Glomerular visceral epithelial cell (primary cell): ENCODE measurements at regions not wholly inside any gene's neighbourhood (a gene's known extent, or its start where the extent isn't known, plus 50 kb on each side); places are given as distances from the start of the nearest gene placed in this dataset.
"Not testable (repeated sequence)": the region's sequence is repeated elsewhere in the genome, so short reads cannot be mapped to it uniquely, and the experiment has no call there.

ENCODE experiments used
- DNase-seq: peaks from one replicate; pipeline ENCODE4 v3.0.0-alpha.2; 2016; ENCODE audit errors: extremely low spot score

DNA sequence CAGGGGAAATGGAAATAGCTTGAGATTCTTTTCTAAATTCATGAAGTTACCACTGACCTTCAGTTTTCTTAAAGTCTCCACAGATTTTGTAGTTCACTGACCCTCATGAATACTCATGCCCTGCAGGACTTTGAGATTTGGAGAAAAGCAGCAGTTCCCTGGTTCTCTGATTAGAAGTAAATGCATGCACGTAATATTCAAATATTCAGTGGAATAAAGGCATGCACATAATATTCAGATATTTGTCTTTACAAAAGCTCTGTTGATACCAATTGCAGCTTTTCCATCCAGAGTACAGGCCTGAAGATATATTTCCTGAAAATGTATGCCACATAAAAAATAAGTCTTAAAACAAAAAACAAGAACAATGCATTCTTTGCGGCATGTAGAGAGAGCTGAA is 219.8 kb downstream of the ADCYAP1 start:
- no peak for DNase-seq

DNA sequence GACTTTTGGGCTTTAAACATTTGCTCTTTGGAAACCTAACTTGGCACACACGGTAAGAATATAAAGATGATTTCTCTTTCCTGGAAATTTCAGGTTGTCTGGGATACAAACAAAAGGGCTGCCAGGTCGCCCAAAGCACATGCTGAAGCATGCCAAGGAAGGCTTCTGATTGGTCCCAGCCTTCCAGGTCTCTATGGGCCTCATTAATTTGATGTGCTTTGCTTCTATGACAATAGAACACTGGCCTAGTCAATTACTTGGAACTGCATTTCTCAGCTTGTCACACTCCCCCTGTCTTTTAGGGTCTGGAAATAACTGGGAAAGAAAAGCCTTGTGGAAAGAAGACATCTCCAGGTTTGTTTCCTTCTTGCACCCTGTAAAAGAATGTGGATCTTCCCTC is 228.9 kb downstream of the ADCYAP1 start:
- DNase-seq, result no peak

DNA sequence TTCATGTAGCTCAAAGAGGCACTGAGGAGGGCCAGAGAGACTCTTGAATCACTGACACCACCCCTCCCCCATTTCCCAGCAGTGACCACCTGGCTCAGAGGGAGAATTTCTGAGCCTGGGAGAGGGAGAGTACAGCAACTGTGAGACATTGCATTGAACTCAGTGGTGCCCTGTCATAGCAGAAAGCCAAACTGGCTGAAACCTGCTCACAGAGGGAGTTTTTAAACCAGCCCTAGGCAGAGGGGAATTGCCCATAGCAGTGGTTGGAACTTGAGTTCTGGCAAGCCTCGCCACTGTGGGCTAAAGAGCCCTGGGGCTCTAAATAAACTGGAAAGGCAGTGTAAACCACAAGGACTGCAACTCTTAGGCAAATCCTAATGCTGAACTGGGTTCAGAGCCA is 243.1 kb downstream of the ADCYAP1 start:
- no peak for DNase-seq

DNA sequence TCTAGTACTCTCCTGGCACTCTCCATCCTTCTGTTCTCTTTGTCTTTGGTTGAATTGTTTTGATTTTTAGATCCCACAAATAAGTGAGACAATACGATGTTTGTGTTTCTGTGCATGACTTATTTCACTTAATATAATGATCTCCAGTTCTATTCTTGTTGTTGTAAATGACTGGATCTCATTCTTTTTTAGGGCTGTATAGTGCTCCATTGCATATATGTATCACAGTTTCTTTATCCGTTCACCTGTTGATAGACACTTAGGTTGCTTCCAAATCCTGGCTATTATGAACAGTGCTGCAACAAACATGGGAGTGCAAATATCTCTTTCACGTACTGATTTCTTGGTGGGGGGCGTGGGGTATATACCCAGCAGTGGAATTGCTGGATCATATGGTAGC is 245.0 kb downstream of the ADCYAP1 start:
- no peak for DNase-seq

DNA sequence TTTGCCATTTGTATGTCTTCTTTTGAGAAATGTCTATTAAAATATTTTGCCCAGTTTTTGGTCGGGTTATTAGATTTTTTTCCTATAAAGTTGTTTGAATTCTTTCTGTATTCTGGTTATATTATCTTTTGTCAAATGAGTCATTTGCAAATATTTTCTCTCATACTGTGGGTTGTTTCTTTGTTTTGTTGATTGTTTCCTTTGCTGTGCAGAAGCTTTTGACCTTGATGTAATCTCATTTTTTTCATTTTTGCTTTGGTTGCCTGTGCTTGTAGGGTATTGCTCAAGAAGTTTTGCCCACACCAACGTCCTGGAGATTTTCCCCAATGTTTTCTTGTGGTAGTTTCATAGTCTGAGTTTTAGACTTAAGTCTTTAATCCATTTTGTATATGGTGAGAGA is 245.7 kb downstream of the ADCYAP1 start:
- DNase-seq, result no peak

DNA sequence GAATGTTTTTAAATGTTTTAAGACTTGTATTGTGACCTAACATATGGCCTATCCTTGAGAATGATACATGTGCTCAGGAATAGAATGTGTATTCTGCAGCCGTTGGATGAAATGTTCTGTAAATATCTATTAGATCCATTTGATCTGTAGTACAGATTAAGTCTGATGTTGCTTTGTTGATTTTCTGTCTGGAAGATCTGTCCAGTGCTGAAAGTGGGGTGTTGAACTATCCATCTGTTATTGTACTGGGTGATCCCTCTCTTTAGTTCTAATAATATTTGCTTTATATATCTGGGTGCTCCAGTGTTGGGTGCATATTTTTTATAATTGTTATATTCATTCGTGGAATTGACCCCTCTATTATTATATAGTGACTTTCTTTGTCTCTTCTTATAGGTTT is 248.3 kb downstream of the ADCYAP1 start:
- not testable (repeated sequence) for DNase-seq

DNA sequence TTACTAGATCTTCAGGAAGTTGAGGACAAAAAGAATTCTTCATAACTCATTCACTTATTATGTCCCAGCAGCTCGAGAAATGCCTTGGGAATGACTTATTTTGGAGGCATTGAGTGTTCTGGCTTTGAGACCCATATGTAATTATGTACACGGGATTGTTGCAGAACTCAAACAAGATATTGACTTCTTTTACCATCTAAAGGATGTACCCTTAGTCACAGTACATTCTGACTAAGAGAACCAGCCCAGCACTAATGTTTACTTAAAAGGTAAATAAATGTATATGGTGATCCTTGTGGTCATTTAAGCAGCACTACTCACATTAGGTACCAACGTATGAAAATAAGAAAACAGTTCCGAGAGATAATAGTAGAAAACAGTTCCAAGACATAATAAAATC is 268.9 kb downstream of the ADCYAP1 start:
- no peak for DNase-seq

DNA sequence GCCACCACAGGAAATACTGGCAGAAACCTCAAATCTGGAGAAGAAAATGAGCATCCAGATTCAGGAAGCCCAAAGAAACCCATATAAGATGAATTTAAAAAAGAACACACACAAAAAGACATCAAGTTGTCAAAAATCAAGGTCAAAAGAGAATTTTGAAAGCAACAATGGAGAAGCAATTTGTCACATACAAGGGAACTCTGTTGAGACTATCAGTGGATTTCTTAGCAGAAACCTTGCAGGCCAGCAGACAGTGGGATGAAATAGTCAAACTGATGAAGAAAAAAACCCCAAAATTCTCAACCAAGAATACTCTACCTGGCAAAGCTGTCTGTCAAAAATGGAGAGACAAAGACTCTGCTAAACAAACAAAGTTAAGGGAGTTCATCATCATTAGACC is 272.6 kb downstream of the ADCYAP1 start:
- no peak for DNase-seq

DNA sequence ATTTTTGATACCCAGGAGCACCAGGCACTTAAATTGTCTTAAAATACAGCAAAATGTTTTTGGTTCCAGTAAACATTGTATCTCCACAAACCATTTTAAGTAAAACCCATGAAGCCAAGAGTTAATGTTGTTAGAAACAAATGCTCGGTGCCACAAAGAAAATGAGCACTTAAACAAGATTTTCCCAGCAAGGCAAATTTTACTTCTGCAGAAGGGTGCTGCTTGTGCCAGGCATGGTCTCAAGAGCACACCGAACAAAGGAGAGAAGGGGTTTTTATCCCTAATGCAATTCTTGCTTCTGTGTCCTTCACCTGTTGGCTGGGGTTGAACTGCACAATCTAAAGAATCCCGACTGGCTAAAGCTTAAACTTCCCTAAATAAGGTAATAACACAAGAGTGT is 286.7 kb downstream of the ADCYAP1 start:
- no peak for DNase-seq

DNA sequence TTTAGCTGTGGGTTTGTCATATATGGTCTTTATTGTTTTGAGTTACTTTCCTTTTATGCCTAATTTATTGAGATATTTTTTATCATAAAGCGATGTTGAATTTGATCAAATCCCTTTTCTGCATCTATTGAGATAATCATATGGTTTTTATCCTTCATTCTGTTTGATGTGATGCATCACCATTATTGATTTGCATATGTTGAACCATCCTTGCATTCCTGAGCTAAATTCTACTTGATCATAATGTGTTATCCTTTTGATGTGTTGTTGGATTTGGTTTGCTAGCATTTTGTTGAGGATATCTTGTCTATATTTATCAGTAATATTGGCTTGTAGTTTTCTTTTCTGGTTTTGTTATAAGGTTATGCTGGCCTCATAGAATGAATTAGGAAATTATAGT is 308.5 kb downstream of the ADCYAP1 start:
- DNase-seq, result no peak

DNA sequence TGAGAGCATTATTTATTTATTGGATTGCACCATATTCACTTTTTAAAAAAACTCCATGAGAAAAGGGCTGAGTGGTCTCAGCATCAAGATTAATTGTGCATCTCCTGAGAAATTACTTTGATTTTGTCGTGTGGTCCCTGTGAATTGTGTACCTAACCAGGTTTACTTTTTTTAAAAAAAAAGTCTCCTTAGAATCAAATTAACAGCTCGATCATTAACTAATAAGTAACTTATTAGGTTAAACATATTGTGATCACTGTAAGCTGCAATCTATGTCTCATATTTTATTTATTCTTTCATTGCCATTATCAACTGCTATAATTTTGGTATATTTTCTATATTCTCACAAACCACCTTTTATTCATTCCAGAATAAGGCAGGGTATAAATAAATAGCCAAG is 318.2 kb downstream of the ADCYAP1 start:
- DNase-seq, result no peak

DNA sequence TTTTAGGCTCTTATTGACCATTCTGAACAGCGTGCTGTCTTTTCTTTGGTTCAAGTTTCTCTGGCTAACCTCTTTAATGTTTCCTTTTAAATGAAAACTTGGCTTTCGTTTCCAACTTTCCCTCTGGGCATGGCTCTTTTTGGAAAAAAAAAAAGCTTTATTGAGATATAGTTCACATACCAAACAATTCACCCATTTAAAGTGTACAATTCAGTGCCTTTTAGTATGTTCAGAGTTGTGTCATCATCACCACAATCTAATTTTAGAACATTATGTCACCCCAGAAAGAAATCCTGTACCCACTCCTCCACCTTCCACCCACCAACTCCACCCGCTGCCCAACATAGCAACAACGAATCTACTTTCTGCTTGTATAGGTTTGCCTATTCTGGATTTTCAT is 322.4 kb downstream of the ADCYAP1 start:
- no peak for DNase-seq

DNA sequence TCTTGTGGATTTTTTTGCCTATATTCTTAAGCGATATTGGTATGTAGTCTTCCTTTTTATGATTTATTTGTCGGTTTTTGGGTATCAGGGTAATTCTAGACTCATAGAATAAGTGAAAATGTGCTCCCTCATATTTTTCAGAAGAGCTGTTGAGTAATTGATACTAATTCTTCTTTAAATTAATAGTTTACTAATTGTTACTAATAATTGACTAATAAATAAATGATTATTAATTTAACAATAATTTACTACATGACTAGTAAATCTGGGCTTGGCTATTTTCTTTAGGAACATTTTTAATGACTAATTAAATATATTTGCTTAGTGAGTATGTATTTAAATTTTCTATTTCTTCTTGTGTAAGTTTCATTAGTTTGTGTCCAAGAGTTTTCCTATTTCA is 325.0 kb downstream of the ADCYAP1 start:
- no peak for DNase-seq

DNA sequence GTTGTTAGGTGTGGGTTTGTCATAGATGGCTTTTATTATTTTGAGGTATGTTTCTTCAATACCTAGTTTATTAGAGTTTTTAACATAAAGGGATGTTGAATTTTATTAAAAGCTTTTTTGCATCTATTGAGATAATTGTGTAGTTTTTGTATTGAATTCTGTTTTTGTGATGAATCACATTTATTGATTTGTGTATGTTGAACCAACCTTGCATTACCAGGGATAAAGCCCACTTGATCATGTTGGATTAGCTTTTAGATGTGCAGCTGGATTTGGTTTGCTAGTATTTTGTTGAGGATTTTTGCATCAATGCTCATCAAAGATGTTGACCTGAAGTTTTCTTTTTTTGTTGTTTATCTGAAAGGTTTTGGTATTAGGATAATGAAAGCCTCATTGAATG is 328.2 kb downstream of the ADCYAP1 start:
- no peak for DNase-seq

DNA sequence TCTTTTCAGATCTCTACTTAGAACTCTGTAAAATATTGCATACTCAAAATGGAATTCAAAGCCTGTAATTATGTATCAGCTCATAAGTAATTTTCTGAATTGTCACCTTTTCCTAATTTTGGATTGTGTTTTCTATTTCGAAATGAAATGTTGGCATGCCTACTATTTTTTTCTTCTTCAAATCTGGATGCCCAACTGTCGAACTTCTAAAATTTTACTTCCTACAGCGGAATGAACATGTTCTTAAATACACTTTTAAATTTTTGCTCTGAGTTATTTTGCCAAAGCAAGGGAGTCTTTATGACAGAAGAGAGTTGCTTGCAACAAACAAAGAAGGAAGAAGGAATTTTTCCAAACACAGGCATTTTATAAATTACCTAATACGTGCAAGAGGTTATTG is 336.0 kb downstream of the ADCYAP1 start:
- DNase-seq, result no peak

DNA sequence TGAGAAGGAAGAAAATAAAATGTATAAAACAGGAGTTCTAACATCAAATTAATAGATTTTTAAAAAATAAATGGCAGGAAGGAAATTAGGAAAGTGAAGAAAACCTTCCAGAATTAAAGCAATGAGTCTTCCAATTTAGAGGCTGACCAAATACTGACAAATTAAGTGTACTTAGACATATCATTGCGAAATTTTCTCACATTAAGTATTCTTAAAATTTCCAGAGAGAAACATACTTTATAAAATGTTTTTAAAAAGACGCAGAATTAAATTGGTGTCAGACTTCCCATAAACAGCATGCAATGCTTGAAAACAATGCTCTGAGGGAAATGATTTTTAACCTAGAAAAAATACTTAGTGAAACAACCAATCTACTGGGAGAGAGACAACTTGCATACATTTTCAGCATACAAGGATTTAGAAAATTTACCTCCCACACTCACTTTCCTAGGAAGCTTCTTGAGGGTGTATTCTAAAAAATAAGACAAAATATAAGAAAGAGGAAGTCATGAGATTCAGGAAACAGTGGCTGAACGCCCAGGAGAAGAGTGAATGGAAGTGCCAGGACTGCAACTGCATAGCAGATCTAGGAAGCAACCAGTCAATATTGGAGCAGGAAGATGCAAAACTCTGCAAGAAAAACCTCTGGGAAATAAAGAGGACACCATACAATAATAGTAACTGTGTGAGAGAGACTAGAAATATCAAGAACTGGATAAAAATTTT is 339.9 kb downstream of the ADCYAP1 start:
- no peak for DNase-seq

DNA sequence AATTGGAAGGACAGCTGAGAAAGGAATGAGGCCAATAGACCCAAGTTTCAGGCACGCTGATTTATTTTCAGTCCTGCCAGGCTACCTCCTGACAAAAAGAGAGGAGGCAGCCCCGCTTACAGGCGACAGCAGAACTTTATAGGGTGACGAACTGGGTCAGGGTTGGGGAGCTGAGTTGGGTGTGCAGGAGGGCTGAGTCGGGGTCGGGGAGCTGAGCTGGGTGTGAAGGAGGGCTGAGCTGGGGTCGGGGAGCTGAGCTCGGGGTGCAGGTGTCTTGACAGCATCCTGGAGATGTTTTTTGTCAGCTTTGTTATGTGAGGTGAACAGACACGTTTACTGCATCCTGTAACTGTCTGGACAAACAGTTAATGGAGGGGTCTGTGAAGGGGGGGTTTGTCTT is 342.2 kb downstream of the ADCYAP1 start:
- no peak for DNase-seq

DNA sequence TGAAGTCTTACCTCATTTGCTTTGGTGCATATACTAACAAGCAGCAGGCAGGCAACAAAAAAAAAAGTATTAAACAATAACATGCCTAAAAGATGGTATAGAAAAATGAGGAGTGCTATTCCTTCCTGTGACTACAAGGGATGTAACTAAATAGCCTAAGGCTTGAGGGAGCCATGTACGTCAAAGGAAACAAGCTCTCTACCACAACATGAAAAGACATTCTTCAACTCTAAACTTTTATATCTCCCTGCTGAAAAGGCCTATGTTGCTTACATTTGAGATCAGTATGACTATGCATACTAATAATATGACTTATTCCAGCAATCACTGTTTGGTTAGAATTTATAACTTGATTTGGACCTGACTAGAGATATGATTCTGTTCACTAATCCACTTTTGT is 347.9 kb downstream of the ADCYAP1 start:
- DNase-seq, result no peak

DNA sequence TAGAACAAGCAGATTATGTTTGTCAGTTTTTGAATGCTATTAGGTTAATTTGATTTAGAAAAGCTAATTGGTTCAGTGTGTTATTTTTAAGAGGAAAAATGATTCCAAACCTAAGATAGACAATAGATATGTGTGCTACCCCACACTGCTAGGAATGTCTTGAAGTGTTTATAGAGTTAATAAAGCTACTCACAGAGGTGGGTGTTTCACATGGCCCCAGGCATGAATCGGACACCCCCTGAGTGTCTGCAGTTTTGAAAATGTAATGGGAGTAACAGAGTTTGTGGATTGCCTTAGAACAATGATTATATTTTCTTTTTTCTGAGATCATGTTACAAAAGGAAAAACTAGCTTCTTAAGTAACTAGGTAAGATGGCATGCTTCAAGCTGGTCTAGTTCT is 348.3 kb downstream of the ADCYAP1 start:
- no peak for DNase-seq

DNA sequence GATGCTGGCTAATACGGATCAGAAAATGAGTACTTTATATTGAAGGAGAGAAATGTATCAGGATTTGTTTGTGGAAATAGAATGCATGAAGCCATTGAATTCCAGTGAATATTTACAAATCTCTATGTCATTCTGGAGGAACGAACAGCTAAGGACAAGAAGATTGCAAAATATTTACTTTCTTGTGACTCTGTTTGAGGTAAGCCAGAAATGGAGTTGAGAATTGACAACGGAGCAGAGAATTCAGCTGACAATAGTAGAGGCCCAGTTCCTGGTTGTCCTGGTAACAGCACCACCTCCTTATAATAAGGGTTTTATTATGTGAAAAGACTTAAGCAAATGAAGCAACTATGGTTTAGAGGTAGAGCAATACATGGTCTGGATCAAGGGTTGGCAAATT is 349.2 kb downstream of the ADCYAP1 start:
- no peak for DNase-seq

DNA sequence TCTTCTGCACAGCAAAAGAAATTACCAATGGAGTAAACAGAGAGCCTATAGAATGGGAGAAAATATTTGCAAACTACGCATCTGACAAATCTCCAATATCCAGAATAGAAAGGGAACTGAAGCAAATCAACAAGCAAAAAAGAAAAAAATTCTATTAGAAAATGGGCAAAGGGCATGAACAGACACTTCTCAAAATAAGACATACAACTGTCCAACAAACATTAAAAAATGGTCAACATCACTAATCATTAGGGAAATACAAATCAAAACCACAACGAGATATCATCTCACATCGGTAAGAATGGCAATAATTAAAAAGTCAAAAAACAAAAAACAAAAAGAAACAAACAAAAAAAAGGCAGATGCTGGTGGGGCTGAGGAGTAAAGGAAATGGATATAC is 356.4 kb downstream of the ADCYAP1 start:
- no peak for DNase-seq

DNA sequence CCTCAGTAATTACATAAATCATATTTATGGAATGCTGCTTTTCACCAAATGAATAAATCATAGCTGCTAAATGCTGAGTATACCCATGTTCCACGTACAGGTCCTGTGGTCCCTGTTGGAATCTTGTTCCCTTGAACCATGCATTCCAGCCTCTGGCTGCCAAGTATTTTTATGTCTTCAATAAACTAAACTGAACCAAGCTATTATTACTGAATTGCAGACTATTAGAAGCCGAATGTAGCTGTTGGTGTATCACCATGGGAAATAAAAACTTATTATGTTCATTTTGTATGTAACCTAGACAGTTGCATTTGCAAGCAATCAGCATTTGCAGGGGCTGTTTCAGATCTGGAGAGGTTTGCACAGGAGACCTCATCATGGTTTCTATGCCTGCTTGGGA is 362.4 kb downstream of the ADCYAP1 start:
- DNase-seq, result no peak

DNA sequence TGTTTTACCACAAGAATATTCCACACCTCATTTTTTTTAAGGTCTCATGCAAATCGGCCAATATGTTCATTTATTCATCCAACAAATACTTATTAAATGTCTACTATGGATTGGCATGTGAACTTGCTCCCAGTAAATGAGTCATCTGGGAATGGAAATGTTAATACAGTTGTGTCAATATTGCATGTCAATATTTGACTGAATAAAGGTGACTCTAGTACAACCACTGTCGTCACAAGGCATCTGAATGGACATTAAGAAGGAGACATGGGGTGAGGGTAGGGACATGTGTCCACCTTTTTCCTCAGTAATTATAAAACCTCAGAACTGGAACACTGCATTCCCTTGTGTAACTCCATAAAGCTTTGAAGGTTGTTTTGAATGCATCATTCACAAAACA is 365.4 kb downstream of the ADCYAP1 start:
- no peak for DNase-seq

DNA sequence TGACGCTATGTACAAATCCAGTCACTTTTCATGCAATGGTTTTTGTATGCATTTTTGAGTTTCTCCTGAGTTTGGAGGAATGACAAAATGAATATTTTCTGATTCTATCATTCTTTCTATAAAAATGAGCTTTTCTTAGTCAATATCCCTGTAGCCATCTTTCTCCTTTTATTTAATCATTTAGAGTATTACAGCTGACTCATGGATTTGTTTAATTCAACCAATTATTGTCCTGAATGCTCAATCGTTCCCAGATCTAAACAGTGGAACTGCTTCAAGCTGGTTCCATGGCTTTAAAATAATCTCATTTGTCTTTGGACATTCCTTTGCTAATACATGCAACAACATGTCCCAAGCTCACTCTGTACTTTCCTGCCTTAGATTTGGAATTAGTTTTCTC is 368.8 kb downstream of the ADCYAP1 start:
- no peak for DNase-seq
